Keratinocyte (primary cell): ENCODE measurements at regions not wholly inside any gene's neighbourhood (a gene's known extent, or its start where the extent isn't known, plus 50 kb on each side); places are given as distances from the start of the nearest gene placed in this dataset.

Source experiments
- CTCF ChIP-seq, 3 experiments: IDR thresholded peaks in 1 of 3; conservative IDR thresholded peaks in 1 of 3; optimal IDR thresholded peaks in 1 of 3; 2 replicates in 2 of 3; 3 replicates in 1 of 3; pipeline versions ENCODE3 to v1.5.1; 2011; ENCODE audit warnings: low read length in 3 of 3, mild to moderate bottlenecking in 3 of 3, moderate library complexity in 2 of 3, control low read depth in 1 of 3, inconsistent platforms in 1 of 3; ENCODE audit not compliant: insufficient read depth in 2 of 3; ENCODE audit errors: extremely low read depth in 1 of 3
- EZH2 ChIP-seq: IDR thresholded peaks from one replicate; pipeline ENCODE4 v1.6.1; 2012; ENCODE audit warnings: inconsistent platforms, mild to moderate bottlenecking, low read length, moderate library complexity

DNA sequence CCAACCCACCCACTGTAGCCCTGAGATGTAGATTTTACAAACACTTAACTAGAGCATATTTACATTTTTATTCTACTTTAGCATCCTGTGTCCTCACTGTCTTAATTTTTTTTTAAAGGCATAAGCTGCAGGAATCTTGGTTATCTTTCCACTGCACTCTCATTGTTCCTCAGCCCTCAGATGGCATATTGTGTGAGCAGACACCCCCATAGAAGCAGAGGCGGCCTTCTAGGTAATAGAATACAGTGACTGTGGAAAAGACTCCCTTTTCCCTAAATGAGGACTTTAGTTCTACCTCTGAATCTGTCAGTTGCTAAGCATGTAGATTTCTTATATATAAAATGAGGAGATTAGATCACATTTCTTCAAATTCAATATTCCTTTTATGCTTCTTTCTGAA is 543.5 kb upstream of the SPHKAP start:
- TF ChIP-seq CTCF (optimal IDR thresholded peaks at IDR 0.05 in 1 of 3, IDR thresholded peaks at IDR 0.05 in 1 of 3, conservative IDR thresholded peaks at IDR 0.05 in 1 of 3; ENCODE audit: extremely low read depth in 1 of 3, insufficient read depth in 2 of 3, low read length in 3 of 3), result no peak
- no peak for TF ChIP-seq EZH2
